WTC11 (cell line): ENCODE measurements at regions not wholly inside any gene's neighbourhood (a gene's known extent, or its start where the extent isn't known, plus 50 kb on each side); places are given as distances from the start of the nearest gene placed in this dataset.

Experiments
- ATAC-seq: fragments of 200-7000 bp; cut with Tn5 transposase; 2 replicates; pipeline ENCODE4 v1.10.0; 2021; ENCODE audit warnings: mild to moderate bottlenecking, moderate library complexity
- CTCF ChIA-PET: fragments of 300-600 bp; sonication (Branson Sonifier 250); formaldehyde crosslinking; loops from one replicate; lab custom pipeline; 2021; ENCODE audit warnings: antibody characterized with exemption; lab: Charles Lee
- POLR2A ChIA-PET: fragments of 350-600 bp; sonication (Branson Sonifier 250); formaldehyde crosslinking; loops from one replicate; lab custom pipeline; 2021; ENCODE audit warnings: antibody characterized with exemption; lab: Charles Lee
- DNase-seq: peaks from one replicate; pipeline ENCODE4 v3.0.0; 2021; ENCODE audit warnings: low spot score
- H3K27ac Mint-ChIP-seq: 2 replicates; pipeline ENCODE4 v1.8.0; 2021; ENCODE audit warnings: mixed read lengths
- H3K27me3 Mint-ChIP-seq: 2 replicates; pipeline ENCODE4 v1.8.0; 2021; ENCODE audit warnings: low read depth, mild to moderate bottlenecking, moderate library complexity, mixed read lengths
- H3K36me3 Mint-ChIP-seq: 2 replicates; pipeline ENCODE4 v1.8.0; 2021; ENCODE audit warnings: mixed read lengths
- H3K4me1 Mint-ChIP-seq: 2 replicates; pipeline ENCODE4 v1.8.0; 2022; ENCODE audit warnings: mixed read lengths
- H3K4me3 Mint-ChIP-seq: 2 replicates; pipeline ENCODE4 v1.8.0; 2021; ENCODE audit warnings: mild to moderate bottlenecking, moderate library complexity, mixed read lengths
- H3K9me3 Mint-ChIP-seq: 2 replicates; pipeline ENCODE4 v1.8.0; 2021; ENCODE audit warnings: mixed read lengths
- ARID4B ChIP-seq: sonication (generic); formaldehyde crosslinking; IDR thresholded peaks from 2 replicates; pipeline ENCODE4 v1.8.0; 2023; ENCODE audit warnings: missing genetic modification reagents, mild to moderate bottlenecking, borderline replicate concordance
- CBFB ChIP-seq: sonication (generic); formaldehyde crosslinking; IDR thresholded peaks from 2 replicates; pipeline ENCODE4 v1.8.1; 2022; ENCODE audit warnings: mild to moderate bottlenecking, low read depth, missing genetic modification reagents
- CREB1 ChIP-seq: sonication (generic); formaldehyde crosslinking; IDR thresholded peaks from 2 replicates; pipeline ENCODE4 v1.8.0; 2023; ENCODE audit warnings: mild to moderate bottlenecking, missing genetic modification reagents
- CREM ChIP-seq: sonication (generic); formaldehyde crosslinking; IDR thresholded peaks from 2 replicates; pipeline ENCODE4 v1.8.1; 2022; ENCODE audit warnings: mild to moderate bottlenecking, missing genetic modification reagents, moderate library complexity
- GABPB1 ChIP-seq: sonication (generic); formaldehyde crosslinking; IDR thresholded peaks from 2 replicates; pipeline ENCODE4 v1.8.1; 2023; ENCODE audit warnings: mild to moderate bottlenecking, missing genetic modification reagents
- HMGA2 ChIP-seq: fragments of 250-450 bp; sonication (Bioruptor Pico); IDR thresholded peaks from 2 replicates; pipeline ENCODE4 v1.4.0; 2021; ENCODE audit warnings: mild to moderate bottlenecking, moderate library complexity
- HMGXB4 ChIP-seq: sonication (generic); formaldehyde crosslinking; IDR thresholded peaks from 2 replicates; pipeline ENCODE4 v1.8.1; 2023; ENCODE audit warnings: mild to moderate bottlenecking, moderate library complexity, missing genetic modification reagents
- JAZF1 ChIP-seq: fragments of 250-450 bp; sonication (Bioruptor Pico); IDR thresholded peaks from 2 replicates; pipeline ENCODE4 v1.9.0; 2021; ENCODE audit warnings: moderate library complexity, mild to moderate bottlenecking, inconsistent platforms
- KAT7 ChIP-seq: sonication (generic); formaldehyde crosslinking; IDR thresholded peaks from 2 replicates; pipeline ENCODE4 v1.8.1; 2023; ENCODE audit warnings: missing genetic modification reagents, mild to moderate bottlenecking, borderline replicate concordance
- NFE2L1 ChIP-seq: sonication (generic); formaldehyde crosslinking; IDR thresholded peaks from 2 replicates; pipeline ENCODE4 v1.8.1; 2023; ENCODE audit warnings: missing genetic modification reagents
- NR3C1 ChIP-seq: sonication (generic); formaldehyde crosslinking; conservative IDR thresholded peaks from 2 replicates; pipeline ENCODE4 v1.8.1; 2023; ENCODE audit warnings: low read depth, mild to moderate bottlenecking, missing genetic modification reagents
- PRDM15 ChIP-seq: sonication (generic); formaldehyde crosslinking; IDR thresholded peaks from 2 replicates; pipeline ENCODE4 v1.8.0; 2022; ENCODE audit warnings: missing genetic modification reagents
- PRRX2 ChIP-seq: fragments of 250-450 bp; sonication (Bioruptor Pico); IDR thresholded peaks from 2 replicates; pipeline ENCODE4 v1.8.0; 2021; ENCODE audit warnings: mild to moderate bottlenecking
- RORB ChIP-seq: fragments of 250-450 bp; sonication (Bioruptor Pico); IDR thresholded peaks from 2 replicates; pipeline ENCODE4 v1.9.0; 2021; ENCODE audit warnings: mild to moderate bottlenecking
- SOX15 ChIP-seq: fragments of 250-450 bp; sonication (Bioruptor Pico); IDR thresholded peaks from 2 replicates; pipeline ENCODE4 v1.9.0; 2021; ENCODE audit warnings: mild to moderate bottlenecking
- SP1 ChIP-seq: sonication (generic); formaldehyde crosslinking; conservative IDR thresholded peaks from 2 replicates; pipeline ENCODE4 v1.8.1; 2022; ENCODE audit warnings: missing genetic modification reagents
- TCF7 ChIP-seq: sonication (generic); formaldehyde crosslinking; IDR thresholded peaks from 2 replicates; pipeline ENCODE4 v1.8.0; 2022; ENCODE audit warnings: mild to moderate bottlenecking, low read depth, missing genetic modification reagents, moderate library complexity
- USF2 ChIP-seq: sonication (generic); formaldehyde crosslinking; IDR thresholded peaks from 2 replicates; pipeline ENCODE4 v1.8.1; 2023; ENCODE audit warnings: mild to moderate bottlenecking, missing genetic modification reagents, moderate library complexity
- ZBTB43 ChIP-seq: sonication (generic); formaldehyde crosslinking; IDR thresholded peaks from 2 replicates; pipeline ENCODE4 v1.8.1; 2023; ENCODE audit warnings: mild to moderate bottlenecking, missing genetic modification reagents
- ZNF121 ChIP-seq: sonication (generic); formaldehyde crosslinking; IDR thresholded peaks from 2 replicates; pipeline ENCODE4 v1.8.0; 2023; ENCODE audit warnings: missing genetic modification reagents
- ZNF138 ChIP-seq: sonication (generic); formaldehyde crosslinking; conservative IDR thresholded peaks from 2 replicates; pipeline ENCODE4 v1.8.1; 2022; ENCODE audit warnings: mild to moderate bottlenecking, moderate library complexity, missing genetic modification reagents
- ZNF219 ChIP-seq: sonication (generic); formaldehyde crosslinking; IDR thresholded peaks from 2 replicates; pipeline ENCODE4 v1.8.0; 2023; ENCODE audit warnings: missing genetic modification reagents, mild to moderate bottlenecking, borderline replicate concordance
- ZNF317 ChIP-seq: sonication (generic); formaldehyde crosslinking; IDR thresholded peaks from 2 replicates; pipeline ENCODE4 v1.8.1; 2023; ENCODE audit warnings: low read depth, mild to moderate bottlenecking, moderate library complexity, missing genetic modification reagents, borderline replicate concordance

GRCh38 chr3:184639351-184639750, 72.5 kb downstream of the MAGEF1 start (continued):
- no peak for TF ChIP-seq PRDM15
- TF ChIP-seq ZNF121 (CRISPR knock-in tag), result no peak
- no peak for TF ChIP-seq NR3C1 (CRISPR knock-in tag)
- no peak for TF ChIP-seq CBFB (CRISPR knock-in tag)
- no peak for TF ChIP-seq NFE2L1 (CRISPR knock-in tag)
- TF ChIP-seq USF2, result no peak
- TF ChIP-seq HMGA2, result no peak

- H3K36me3 Mint-ChIP-seq, result no peaks in the 10 kb centered on the region
- H3K27me3 Mint-ChIP-seq, result no peaks in the 10 kb centered on the region; the same call in 1 of the 2 replicates
- DNase-seq (no peak), ATAC-seq (no peak)
- peaks cover 34% of the 10 kb centered on the region for H3K4me1 Mint-ChIP-seq
- no peak overlapping the region for H3K4me3 Mint-ChIP-seq
- ChIA-PET CTCF (no interaction called here), POLR2A (no interaction called here)
- H3K9me3 Mint-ChIP-seq, result no peaks in the 10 kb centered on the region
- no peak overlapping the region for H3K27ac Mint-ChIP-seq
- TF ChIP-seq GABPB1 (no peak), CREB1 (CRISPR knock-in tag) (no peak), ZNF317 (CRISPR knock-in tag) (no peak), JAZF1 (CRISPR knock-in tag) (no peak), ZNF138 (CRISPR knock-in tag) (no peak), CREM (CRISPR knock-in tag) (no peak), ZNF219 (CRISPR knock-in tag) (no peak), ARID4B (no peak), ZNF121 (CRISPR knock-in tag) (no peak), PRRX2 (CRISPR knock-in tag) (no peak), PRDM15 (no peak), HMGXB4 (CRISPR knock-in tag) (no peak), TCF7 (no peak), ZBTB43 (CRISPR knock-in tag) (no peak), SOX15 (CRISPR knock-in tag) (no peak), KAT7 (CRISPR knock-in tag) (no peak), SP1 (CRISPR knock-in tag) (no peak), RORB (CRISPR knock-in tag) (no peak)
Measured at GRCh38 chr3:184637705-184638104, 74.2 kb downstream of the MAGEF1 start.
